Neural cell (in vitro differentiated cells): ENCODE measurements at regions not wholly inside any gene's neighbourhood (a gene's known extent, or its start where the extent isn't known, plus 50 kb on each side); places are given as distances from the start of the nearest gene placed in this dataset.

ENCODE experiments used
- CTCF ChIP-seq: fragments of 450-650 bp; IDR thresholded peaks from 2 replicates; pipeline ENCODE4 v1.5.1; 2014; ENCODE audit warnings: antibody characterized with exemption, mild to moderate bottlenecking, moderate library complexity; ENCODE audit not compliant: poor library complexity, severe bottlenecking
- EP300 ChIP-seq: fragments of 450-650 bp; conservative IDR thresholded peaks from 2 replicates; pipeline ENCODE4 v1.6.1; 2014; ENCODE audit warnings: antibody characterized with exemption, mild to moderate bottlenecking, moderate library complexity; ENCODE audit not compliant: poor library complexity, severe bottlenecking
- EZH2 ChIP-seq: fragments of 200-600, 300-800 bp; shearing (Covaris generic), sonication (generic); IDR thresholded peaks from 2 replicates; pipeline ENCODE4 v1.6.1; 2014; ENCODE audit warnings: antibody characterized with exemption, low read length, borderline replicate concordance, mild to moderate bottlenecking; ENCODE audit not compliant: insufficient read depth, poor library complexity, severe bottlenecking
- POLR2AphosphoS5 ChIP-seq: IDR thresholded peaks from 2 replicates; pipeline ENCODE4 v1.6.1; 2012
- RAD21 ChIP-seq: fragments of 450-650 bp; conservative IDR thresholded peaks from 2 replicates; pipeline ENCODE4 v1.6.1; 2014; ENCODE audit warnings: antibody characterized with exemption, mild to moderate bottlenecking, moderate library complexity

DNA sequence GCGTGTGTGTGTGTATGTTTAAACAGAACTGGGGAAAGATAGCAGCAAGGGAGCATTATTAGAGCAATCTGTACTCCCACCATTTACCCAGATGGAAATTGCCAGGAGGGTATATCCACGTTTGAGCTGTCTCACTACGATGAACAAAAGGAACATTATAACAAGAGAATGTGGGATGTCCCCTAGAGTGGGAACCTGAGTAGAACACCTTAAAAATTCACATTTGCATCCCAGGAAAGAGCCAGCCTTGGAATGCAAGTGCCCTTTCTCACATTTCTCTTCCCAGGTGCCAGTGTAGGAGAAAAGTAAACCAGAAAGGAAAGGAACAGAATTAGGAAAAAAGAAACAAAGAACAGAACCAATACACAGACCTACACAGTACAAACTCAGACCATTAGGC lies 95.3 kb upstream of the PTPRZ1 start:
- TF ChIP-seq POLR2AphosphoS5 (no peak), RAD21 (no peak), CTCF (no peak), EZH2 (no peak), EP300 (no peak)
